ENCODE measurements at regions not wholly inside any gene's neighbourhood (a gene's known extent, or its start where the extent isn't known, plus 50 kb on each side); places are given as distances from the start of the nearest gene placed in this dataset.
"Not testable (repeated sequence)": the region's sequence is repeated elsewhere in the genome, so short reads cannot be mapped to it uniquely, and the experiment has no call there.

GRCh38 chr2:235105821-235106359, 154.1 kb downstream of the SH3BP4 start:
- peaks cover 2% of the 10 kb centered on the region for H3K27me3 Mint-ChIP-seq
- DNase-seq: no peak
- H3K9me3 Mint-ChIP-seq: no peaks in the 10 kb centered on the region
- ChIA-PET CTCF (no interaction called here), POLR2A (no interaction called here)
- H3K27ac Mint-ChIP-seq: no peak overlapping the region
- no peaks in the 10 kb centered on the region for H3K4me1 Mint-ChIP-seq
- no peaks in the 10 kb centered on the region for H3K36me3 Mint-ChIP-seq (ENCODE audit: low read depth)
- no peak overlapping the region for H3K4me3 Mint-ChIP-seq

- H3K4me3 Mint-ChIP-seq: no peak overlapping the region
- no peaks in the 10 kb centered on the region for H3K4me1 Mint-ChIP-seq
- H3K36me3 Mint-ChIP-seq (ENCODE audit: low read depth): no peaks in the 10 kb centered on the region
- CTCF ChIA-PET: no interaction called here
- H3K27ac Mint-ChIP-seq: no peak overlapping the region
- H3K9me3 Mint-ChIP-seq: no peaks in the 10 kb centered on the region
- no peak for DNase-seq
- H3K27me3 Mint-ChIP-seq: peaks cover 3% of the 10 kb centered on the region
- POLR2A ChIA-PET: no interaction called here
These were observed 155.2 kb downstream of the SH3BP4 start for GRCh38 chr2:235106874-235107639.

- Mint-ChIP-seq H3K27ac (no peak overlapping the region), H3K4me3 (no peak overlapping the region), H3K4me1 (no peaks in the 10 kb centered on the region), H3K9me3 (no peaks in the 10 kb centered on the region), H3K36me3 (ENCODE audit: low read depth) (no peaks in the 10 kb centered on the region), H3K27me3 (peaks cover 3% of the 10 kb centered on the region)
- no peak for DNase-seq
- CTCF ChIA-PET: no interaction called here
- POLR2A ChIA-PET: no interaction called here
These were observed 155.8 kb downstream of the SH3BP4 start for GRCh38 chr2:235107640-235107951.

- not testable (repeated sequence) for H3K4me1 Mint-ChIP-seq; H3K36me3 Mint-ChIP-seq (ENCODE audit: low read depth)
These were observed 157.7 kb downstream of the SH3BP4 start for GRCh38 chr2:235109561-235109960.

GRCh38 chr2:235112365-235112764, 160.5 kb downstream of the SH3BP4 start:
- CTCF ChIA-PET: no interaction called here
- POLR2A ChIA-PET: no interaction called here

More at GRCh38 chr2:235109561-235109960, 157.7 kb downstream of the SH3BP4 start:
- CTCF ChIA-PET, H3K27me3 Mint-ChIP-seq, POLR2A ChIA-PET, H3K27ac Mint-ChIP-seq, H3K9me3 Mint-ChIP-seq, DNase-seq, H3K4me3 Mint-ChIP-seq: not testable (repeated sequence)

GRCh38 chr2:235113854-235114253, 162.0 kb downstream of the SH3BP4 start:
- CTCF ChIA-PET: no interaction called here
- Mint-ChIP-seq H3K27ac (no peak overlapping the region), H3K36me3 (ENCODE audit: low read depth) (no peaks in the 10 kb centered on the region), H3K4me1 (no peaks in the 10 kb centered on the region), H3K4me3 (no peak overlapping the region), H3K9me3 (no peaks in the 10 kb centered on the region), H3K27me3 (peaks cover 9% of the 10 kb centered on the region)
- no peak for DNase-seq
- POLR2A ChIA-PET: no interaction called here

More at GRCh38 chr2:235112365-235112764, 160.5 kb downstream of the SH3BP4 start:
- DNase-seq: no peak
- H3K9me3 Mint-ChIP-seq: no peaks in the 10 kb centered on the region
- H3K4me3 Mint-ChIP-seq: no peak overlapping the region
- no peaks in the 10 kb centered on the region for H3K36me3 Mint-ChIP-seq (ENCODE audit: low read depth)
- H3K27ac Mint-ChIP-seq: no peak overlapping the region
- peaks cover 5% of the 10 kb centered on the region for H3K27me3 Mint-ChIP-seq
- H3K4me1 Mint-ChIP-seq: no peaks in the 10 kb centered on the region

- DNase-seq: no peak
- no peaks in the 10 kb centered on the region for H3K9me3 Mint-ChIP-seq
- no peaks in the 10 kb centered on the region for H3K36me3 Mint-ChIP-seq (ENCODE audit: low read depth)
- no peak overlapping the region for H3K27ac Mint-ChIP-seq
- H3K4me1 Mint-ChIP-seq: no peaks in the 10 kb centered on the region
- H3K27me3 Mint-ChIP-seq: peaks cover 9% of the 10 kb centered on the region
- ChIA-PET CTCF (no interaction called here), POLR2A (no interaction called here)
- H3K4me3 Mint-ChIP-seq: no peak overlapping the region
These were observed 162.5 kb downstream of the SH3BP4 start for GRCh38 chr2:235114286-235114685.

GRCh38 chr2:235115521-235115920, 163.7 kb downstream of the SH3BP4 start:
- H3K4me1 Mint-ChIP-seq: no peaks in the 10 kb centered on the region
- no peaks in the 10 kb centered on the region for H3K9me3 Mint-ChIP-seq
- ChIA-PET CTCF (no interaction called here), POLR2A (no interaction called here)
- DNase-seq: no peak
- H3K27ac Mint-ChIP-seq: no peak overlapping the region
- no peaks in the 10 kb centered on the region for H3K36me3 Mint-ChIP-seq (ENCODE audit: low read depth)
- H3K4me3 Mint-ChIP-seq: no peak overlapping the region
- peaks cover 9% of the 10 kb centered on the region for H3K27me3 Mint-ChIP-seq

- no peak for DNase-seq
These were observed 165.2 kb downstream of the SH3BP4 start for GRCh38 chr2:235116885-235117492.

GRCh38 chr2:235126768-235127167, 175.0 kb downstream of the SH3BP4 start:
- Mint-ChIP-seq H3K4me1 (no peaks in the 10 kb centered on the region), H3K4me3 (no peak overlapping the region), H3K36me3 (ENCODE audit: low read depth) (no peaks in the 10 kb centered on the region), H3K27ac (no peak overlapping the region), H3K9me3 (no peaks in the 10 kb centered on the region), H3K27me3 (peaks cover 20% of the 10 kb centered on the region)
- ChIA-PET CTCF (no interaction called here), POLR2A (no interaction called here)
- no peak for DNase-seq

More at GRCh38 chr2:235116885-235117492, 165.2 kb downstream of the SH3BP4 start:
- H3K4me1 Mint-ChIP-seq: no peaks in the 10 kb centered on the region
- no peak overlapping the region for H3K27ac Mint-ChIP-seq
- ChIA-PET CTCF (interaction anchor here (0.7 to 1.2 kb wide), 2 partner anchors 105 to 572 kb away, joined by 3 to 4 read pairs; no protein-coding TSS in a partner anchor), POLR2A (no interaction called here)
- no peaks in the 10 kb centered on the region for H3K36me3 Mint-ChIP-seq (ENCODE audit: low read depth)
- H3K9me3 Mint-ChIP-seq: no peaks in the 10 kb centered on the region
- H3K27me3 Mint-ChIP-seq: peaks cover 7% of the 10 kb centered on the region
- H3K4me3 Mint-ChIP-seq: no peak overlapping the region

- Mint-ChIP-seq H3K27ac (no peak overlapping the region), H3K9me3 (no peaks in the 10 kb centered on the region), H3K4me3 (no peak overlapping the region), H3K36me3 (ENCODE audit: low read depth) (no peaks in the 10 kb centered on the region), H3K27me3 (peaks cover 18% of the 10 kb centered on the region), H3K4me1 (no peaks in the 10 kb centered on the region)
- DNase-seq: no peak
- ChIA-PET POLR2A (no interaction called here), CTCF (no interaction called here)
These were observed 176.1 kb downstream of the SH3BP4 start for GRCh38 chr2:235127931-235128330.

- no peak overlapping the region for H3K27ac Mint-ChIP-seq
- no peaks in the 10 kb centered on the region for H3K4me1 Mint-ChIP-seq
- H3K4me3 Mint-ChIP-seq: no peak overlapping the region
- peaks cover 9% of the 10 kb centered on the region for H3K27me3 Mint-ChIP-seq
- H3K36me3 Mint-ChIP-seq (ENCODE audit: low read depth): no peaks in the 10 kb centered on the region
- H3K9me3 Mint-ChIP-seq: no peaks in the 10 kb centered on the region
- ChIA-PET CTCF (interaction anchor here (0.6 kb wide), 1 partner anchor 1824 kb away, joined by 4 read pairs; no protein-coding TSS in a partner anchor), POLR2A (no interaction called here)
- DNase-seq: no peak
These were observed 178.0 kb downstream of the SH3BP4 start for GRCh38 chr2:235129850-235130249.

- Mint-ChIP-seq H3K4me3 (no peak overlapping the region), H3K4me1 (no peaks in the 10 kb centered on the region), H3K9me3 (no peaks in the 10 kb centered on the region), H3K36me3 (ENCODE audit: low read depth) (no peaks in the 10 kb centered on the region), H3K27me3 (no peaks in the 10 kb centered on the region), H3K27ac (no peak overlapping the region)
- no peak for DNase-seq
- CTCF ChIA-PET: no interaction called here
- POLR2A ChIA-PET: no interaction called here
These were observed 179.8 kb downstream of the SH3BP4 start for GRCh38 chr2:235131334-235132305.
